ENCODE measurements at regions not wholly inside any gene's neighbourhood (a gene's known extent, or its start where the extent isn't known, plus 50 kb on each side); places are given as distances from the start of the nearest gene placed in this dataset.

DNA sequence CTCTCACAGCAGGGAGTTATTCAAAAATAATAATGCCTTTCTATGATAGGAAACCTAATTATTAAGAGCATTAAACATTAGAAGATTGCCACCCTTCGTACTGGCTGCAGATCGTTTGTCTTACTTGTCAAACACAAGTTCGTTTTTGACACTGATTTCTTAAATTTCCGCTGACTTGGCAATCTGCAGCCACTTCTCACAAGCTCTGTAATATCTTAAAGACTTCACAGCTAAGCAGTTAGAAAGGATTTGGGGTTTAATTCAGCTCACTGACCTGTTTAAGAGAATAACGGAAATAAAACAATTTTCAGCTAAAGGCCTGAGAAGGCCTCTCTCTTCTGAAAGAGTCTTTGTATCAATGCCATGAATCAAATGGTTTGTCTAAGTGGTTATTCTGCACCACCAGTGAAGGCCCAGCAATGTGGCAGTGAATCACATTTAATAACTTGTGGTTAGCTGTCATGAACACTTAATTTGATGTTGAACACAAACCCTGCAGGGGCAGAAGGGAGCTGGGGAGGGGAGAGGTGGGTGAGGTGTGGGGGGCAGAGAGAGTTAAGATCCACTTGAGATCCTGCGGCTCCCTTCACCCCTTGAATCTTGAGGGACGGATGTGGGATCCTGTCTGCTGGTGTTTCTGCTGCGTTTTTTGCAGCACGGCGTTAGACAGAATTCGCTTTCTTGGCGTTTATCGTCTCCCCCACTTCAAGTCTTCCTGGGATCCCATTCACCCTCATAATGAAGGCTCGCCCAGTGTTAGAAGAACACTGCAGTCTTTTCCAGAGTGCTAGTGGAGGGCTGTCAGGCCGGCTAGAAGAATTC is 145.4 kb upstream of the SATB2 start:
- Mint-ChIP-seq H3K4me1 (ENCODE audit: low read depth) (peaks cover 2% of the 10 kb centered on the region), H3K36me3 (ENCODE audit: insufficient read depth) (no peaks in the 10 kb centered on the region), H3K4me3 (no peak overlapping the region), H3K27me3 (ENCODE audit: low read depth) (peaks cover 6% of the 10 kb centered on the region), H3K9me3 (no peaks in the 10 kb centered on the region)
- DNase-seq (no peak), ATAC-seq (no peak)

DNA sequence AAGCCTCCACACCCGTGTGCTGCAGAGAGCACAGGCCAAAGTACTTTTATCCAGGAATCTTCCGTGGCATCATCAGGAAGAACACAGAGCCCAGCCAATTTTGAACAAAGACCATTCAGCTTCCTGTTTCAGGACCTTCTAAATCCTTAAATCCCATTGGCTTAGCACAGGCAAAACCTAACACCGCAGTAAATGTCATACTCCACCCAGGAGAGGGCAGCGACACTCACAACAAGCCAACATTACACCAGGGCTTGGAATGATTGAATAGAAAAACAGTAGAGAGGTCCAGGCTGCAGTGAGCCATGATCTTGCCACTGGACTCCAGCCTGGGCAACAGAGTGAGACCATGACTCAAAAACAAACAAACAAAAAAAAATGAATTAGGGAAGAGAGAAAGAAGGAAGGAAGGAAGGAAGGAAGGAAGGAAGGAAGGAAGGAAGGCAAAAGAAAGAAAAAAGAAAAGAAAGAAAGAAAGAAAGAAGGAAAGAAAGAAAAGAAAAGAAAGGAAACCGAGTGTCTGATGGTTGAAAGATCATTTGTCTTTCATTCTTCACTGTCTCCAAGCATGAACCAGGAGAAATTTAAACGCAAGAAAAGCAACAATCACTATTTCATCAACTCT is 144.6 kb upstream of the SATB2 start:
- peaks cover 6% of the 10 kb centered on the region for H3K27me3 Mint-ChIP-seq (ENCODE audit: low read depth)
- peaks cover 2% of the 10 kb centered on the region for H3K4me1 Mint-ChIP-seq (ENCODE audit: low read depth)
- ATAC-seq, result no peak
- no peak overlapping the region for H3K4me3 Mint-ChIP-seq
- no peaks in the 10 kb centered on the region for H3K36me3 Mint-ChIP-seq (ENCODE audit: insufficient read depth)
- DNase-seq, result no peak
- no peaks in the 10 kb centered on the region for H3K9me3 Mint-ChIP-seq

DNA sequence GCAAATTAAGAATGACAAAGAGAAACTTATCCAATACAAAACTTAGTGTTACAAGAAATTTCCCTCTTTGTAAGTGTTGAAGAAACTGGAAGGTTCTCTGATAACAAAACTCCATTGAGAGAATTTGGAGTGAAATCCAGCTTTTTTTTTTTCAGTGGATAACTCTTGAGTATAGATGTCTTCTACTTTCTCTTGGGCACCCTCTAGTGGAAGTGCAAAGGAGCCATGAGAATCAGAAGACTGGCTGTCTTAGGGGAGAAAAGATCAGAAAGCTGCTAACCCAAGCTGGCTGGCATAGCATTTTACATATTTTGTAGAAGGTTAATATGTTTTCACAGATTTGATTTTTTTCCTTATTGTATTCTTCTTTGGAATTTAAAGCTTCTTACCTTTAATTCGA is 138.8 kb upstream of the SATB2 start:
- H3K4me3 Mint-ChIP-seq, result no peak overlapping the region
- DNase-seq, result no peak
- no peaks in the 10 kb centered on the region for H3K27me3 Mint-ChIP-seq (ENCODE audit: low read depth)

DNA sequence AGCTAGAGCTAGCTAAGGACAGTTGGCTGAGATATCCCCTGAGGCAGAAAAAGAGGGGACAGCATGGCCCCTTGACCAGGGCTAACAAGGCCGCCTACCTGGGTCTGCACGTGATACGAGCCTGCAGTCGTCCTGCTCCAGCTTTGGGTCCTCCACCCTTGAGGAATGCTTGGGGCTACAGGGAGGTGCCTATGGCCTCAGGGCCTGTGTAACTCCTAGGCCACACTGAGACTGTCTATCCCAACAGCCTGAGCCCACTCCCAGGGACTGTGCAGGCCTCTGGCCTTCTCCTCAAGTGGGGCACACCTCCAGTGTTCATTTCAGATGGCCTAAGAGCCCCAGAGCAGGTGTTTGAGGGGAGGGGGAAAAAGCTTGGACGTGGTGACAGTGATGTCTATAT is 136.7 kb upstream of the SATB2 start:
- H3K4me1 Mint-ChIP-seq (ENCODE audit: low read depth), result no peaks in the 10 kb centered on the region
- H3K36me3 Mint-ChIP-seq (ENCODE audit: insufficient read depth), result no peaks in the 10 kb centered on the region
- H3K27me3 Mint-ChIP-seq (ENCODE audit: low read depth), result no peaks in the 10 kb centered on the region
- H3K4me3 Mint-ChIP-seq, result no peak overlapping the region
- no peaks in the 10 kb centered on the region for H3K9me3 Mint-ChIP-seq
- DNase-seq (no peak), ATAC-seq (peak in 1 of 2 donors; percentile 27)

More for the DNA sequence above, 138.8 kb upstream of the SATB2 start:
- Mint-ChIP-seq H3K9me3 (no peaks in the 10 kb centered on the region), H3K4me1 (ENCODE audit: low read depth) (no peaks in the 10 kb centered on the region), H3K36me3 (ENCODE audit: insufficient read depth) (no peaks in the 10 kb centered on the region)
- ATAC-seq, result no peak

DNA sequence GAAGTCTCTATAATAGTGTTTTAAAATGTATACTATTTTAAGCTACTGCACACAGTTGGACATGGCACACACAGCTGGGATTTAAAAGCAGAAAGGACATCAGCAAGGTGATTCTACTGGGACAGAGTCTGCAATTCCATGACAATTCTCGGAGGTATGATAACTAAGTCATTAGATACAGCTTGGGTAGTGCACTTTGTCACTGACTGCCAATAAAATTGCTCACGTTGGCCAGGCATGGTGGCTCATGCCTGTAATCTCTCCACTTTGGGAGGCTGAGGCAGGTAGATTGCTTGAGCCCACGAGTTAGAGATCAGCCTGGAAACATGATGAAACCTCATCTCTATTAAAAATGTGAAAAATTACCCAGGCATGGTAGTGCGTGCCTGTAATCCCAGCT is 134.1 kb upstream of the SATB2 start:
- no peaks in the 10 kb centered on the region for H3K36me3 Mint-ChIP-seq (ENCODE audit: insufficient read depth)
- H3K9me3 Mint-ChIP-seq, result no peaks in the 10 kb centered on the region
- DNase-seq (no peak), ATAC-seq (no peak)
- no peaks in the 10 kb centered on the region for H3K4me1 Mint-ChIP-seq (ENCODE audit: low read depth)
- no peak overlapping the region for H3K4me3 Mint-ChIP-seq
- no peaks in the 10 kb centered on the region for H3K27me3 Mint-ChIP-seq (ENCODE audit: low read depth)

DNA sequence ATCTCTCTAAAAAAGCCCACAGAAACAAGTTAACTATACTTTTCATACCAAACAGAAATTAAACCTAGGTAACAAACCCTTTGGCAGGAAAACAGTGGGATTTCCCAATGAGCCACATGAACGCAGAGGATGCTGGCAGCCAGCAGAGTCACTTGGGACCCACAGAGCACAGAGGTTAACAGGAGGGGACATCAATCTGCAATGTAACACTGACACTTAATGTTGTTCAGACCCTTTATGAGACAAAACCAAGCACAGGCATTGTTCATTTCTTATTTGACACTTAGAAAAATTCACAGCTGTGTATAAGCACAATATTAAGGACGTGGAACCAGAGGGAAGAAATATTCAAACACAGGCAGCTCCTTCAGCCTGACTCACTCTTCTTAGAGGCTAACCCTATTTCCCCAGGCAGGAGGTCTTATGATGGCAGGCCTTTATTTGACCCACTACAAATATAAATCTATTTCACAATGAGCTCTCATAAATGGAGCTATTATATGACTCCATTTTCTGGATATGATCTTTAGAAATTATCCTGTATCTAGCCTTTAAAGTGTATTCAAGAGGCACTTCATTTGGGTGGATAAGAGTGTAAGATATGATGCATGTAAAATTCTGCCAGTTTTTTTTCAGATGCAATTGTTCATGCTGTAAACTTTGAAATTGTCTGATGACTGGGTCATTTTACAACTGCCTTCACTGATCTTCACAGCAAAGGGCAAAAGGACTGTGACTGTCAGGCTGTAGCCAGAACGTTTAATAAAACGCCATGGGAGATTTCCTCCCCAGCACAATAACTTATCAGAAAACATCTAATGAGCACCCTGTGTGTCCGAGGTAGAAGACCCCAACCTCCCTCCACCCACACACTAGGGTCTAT is 132.8 kb upstream of the SATB2 start:
- Mint-ChIP-seq H3K9me3 (no peaks in the 10 kb centered on the region), H3K27me3 (ENCODE audit: low read depth) (no peaks in the 10 kb centered on the region), H3K4me1 (ENCODE audit: low read depth) (no peaks in the 10 kb centered on the region), H3K36me3 (ENCODE audit: insufficient read depth) (no peaks in the 10 kb centered on the region), H3K4me3 (no peak overlapping the region)
- DNase-seq, result no peak
- no peak for ATAC-seq

DNA sequence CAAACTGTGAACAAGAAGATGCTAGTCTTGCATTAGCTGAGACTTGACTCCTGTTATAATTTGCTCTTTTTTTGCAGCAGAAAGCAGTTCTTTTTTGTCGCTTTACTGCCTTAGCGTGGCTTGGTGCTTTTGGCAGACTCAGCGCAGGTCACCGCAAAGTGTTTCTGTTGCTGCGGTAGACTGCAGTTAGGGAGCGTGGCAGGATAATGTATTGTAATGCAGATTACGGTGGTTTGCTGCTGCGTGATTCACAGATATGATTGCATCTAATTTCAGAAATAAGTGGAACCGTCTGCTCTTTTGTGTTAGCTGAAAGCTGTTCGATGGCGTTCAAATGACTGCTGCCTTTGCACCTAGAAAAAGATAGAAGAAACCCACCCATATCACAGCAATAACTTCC is 131.6 kb upstream of the SATB2 start:
- H3K4me3 Mint-ChIP-seq, result no peak overlapping the region
- no peaks in the 10 kb centered on the region for H3K27me3 Mint-ChIP-seq (ENCODE audit: low read depth)
- no peak for ATAC-seq
- no peaks in the 10 kb centered on the region for H3K36me3 Mint-ChIP-seq (ENCODE audit: insufficient read depth)
- no peak for DNase-seq
- H3K9me3 Mint-ChIP-seq, result no peaks in the 10 kb centered on the region
- H3K4me1 Mint-ChIP-seq (ENCODE audit: low read depth), result no peaks in the 10 kb centered on the region

DNA sequence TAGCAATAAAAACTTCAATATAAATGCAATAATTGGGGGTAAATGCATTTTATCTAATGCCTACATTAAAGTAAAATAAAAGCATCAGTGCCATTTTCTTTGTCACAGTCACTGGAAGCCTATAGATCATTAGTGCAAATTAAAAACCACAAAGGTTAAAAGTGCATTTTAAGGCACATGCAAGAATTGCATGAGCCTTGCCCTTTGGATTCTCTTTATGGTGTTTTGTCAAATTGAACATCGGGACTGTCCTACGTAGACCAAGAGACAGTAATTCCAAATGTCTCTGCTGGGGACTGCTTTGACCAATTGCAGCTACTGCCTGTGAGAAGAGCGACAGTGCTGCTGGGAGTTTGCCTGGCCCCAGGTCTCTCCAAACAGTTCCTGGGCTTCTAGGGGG is 130.3 kb upstream of the SATB2 start:
- no peaks in the 10 kb centered on the region for H3K9me3 Mint-ChIP-seq
- DNase-seq (no peak), ATAC-seq (no peak)
- no peak overlapping the region for H3K4me3 Mint-ChIP-seq
- no peaks in the 10 kb centered on the region for H3K27me3 Mint-ChIP-seq (ENCODE audit: low read depth)
- no peaks in the 10 kb centered on the region for H3K4me1 Mint-ChIP-seq (ENCODE audit: low read depth)
- no peaks in the 10 kb centered on the region for H3K36me3 Mint-ChIP-seq (ENCODE audit: insufficient read depth)

DNA sequence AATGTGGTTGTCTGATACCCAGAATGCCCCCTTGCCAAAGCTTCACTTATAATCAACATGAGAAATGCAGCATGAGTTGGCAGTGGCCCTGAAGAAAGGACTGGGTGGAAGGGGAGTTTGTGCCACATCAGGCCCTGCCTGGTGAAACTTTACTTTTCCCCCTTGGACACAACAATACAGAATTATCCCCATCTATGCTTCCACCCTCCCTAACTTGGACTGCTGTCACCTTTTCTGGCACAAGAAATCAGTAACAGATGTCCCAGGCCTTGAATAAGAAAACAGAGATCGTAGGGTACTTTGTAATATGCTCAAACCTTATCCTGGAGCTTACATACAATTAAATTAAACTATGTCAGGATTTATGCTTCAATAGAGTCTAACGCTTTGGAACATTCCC is 128.9 kb upstream of the SATB2 start:
- H3K27me3 Mint-ChIP-seq (ENCODE audit: low read depth), result peaks cover 4% of the 10 kb centered on the region
- no peaks in the 10 kb centered on the region for H3K36me3 Mint-ChIP-seq (ENCODE audit: insufficient read depth)
- H3K4me3 Mint-ChIP-seq, result no peak overlapping the region
- ATAC-seq (no peak), DNase-seq (no peak)
- H3K4me1 Mint-ChIP-seq (ENCODE audit: low read depth), result no peaks in the 10 kb centered on the region
- H3K9me3 Mint-ChIP-seq, result no peaks in the 10 kb centered on the region

DNA sequence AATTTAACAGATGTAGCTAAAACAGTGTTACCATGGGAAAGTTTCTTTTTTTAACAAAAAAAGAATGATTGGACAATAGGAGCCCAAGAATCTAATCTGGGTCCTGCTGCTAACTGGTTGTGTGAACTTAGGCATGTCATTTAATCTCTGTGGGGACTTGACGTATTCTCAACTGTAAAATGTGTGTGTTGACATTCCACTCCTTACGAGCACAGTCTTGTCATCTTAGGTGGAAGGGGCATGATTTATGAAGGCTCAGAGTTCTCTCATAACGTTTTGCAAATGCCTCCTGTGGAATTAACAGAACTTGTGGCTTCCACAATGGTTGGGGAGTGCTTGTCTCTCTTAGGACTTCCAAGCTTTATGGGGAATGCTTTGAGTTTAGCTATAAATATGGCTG is 125.9 kb upstream of the SATB2 start:
- no peaks in the 10 kb centered on the region for H3K4me1 Mint-ChIP-seq (ENCODE audit: low read depth)
- no peak overlapping the region for H3K4me3 Mint-ChIP-seq
- DNase-seq (no peak), ATAC-seq (no peak)
- peaks cover 4% of the 10 kb centered on the region for H3K27me3 Mint-ChIP-seq (ENCODE audit: low read depth)
- no peaks in the 10 kb centered on the region for H3K9me3 Mint-ChIP-seq
- no peaks in the 10 kb centered on the region for H3K36me3 Mint-ChIP-seq (ENCODE audit: insufficient read depth)

DNA sequence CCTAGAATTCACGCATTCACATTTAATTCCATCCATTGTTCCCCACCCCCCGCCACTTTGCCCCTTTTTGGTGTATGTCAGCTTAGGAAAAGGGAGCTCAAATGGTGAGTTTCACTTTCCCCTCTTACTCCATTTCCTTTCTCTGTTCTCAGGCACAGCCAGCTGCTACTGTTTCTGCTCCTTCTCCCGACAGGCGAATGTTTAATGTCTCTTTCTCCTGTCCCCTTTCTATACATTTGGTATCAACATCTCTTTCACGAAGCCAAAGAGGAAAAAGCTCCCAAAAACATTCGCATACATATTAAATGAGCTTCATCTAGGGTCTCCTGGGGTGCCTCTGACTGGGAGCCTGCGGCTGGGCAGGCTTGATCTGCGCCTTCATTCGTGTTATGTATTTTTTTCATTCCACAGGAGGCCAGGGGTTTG is 124.2 kb upstream of the SATB2 start:
- H3K27me3 Mint-ChIP-seq (ENCODE audit: low read depth), result peaks cover 4% of the 10 kb centered on the region
- no peak overlapping the region for H3K4me3 Mint-ChIP-seq
- DNase-seq (no peak), ATAC-seq (no peak)
- no peaks in the 10 kb centered on the region for H3K36me3 Mint-ChIP-seq (ENCODE audit: insufficient read depth)
- no peaks in the 10 kb centered on the region for H3K9me3 Mint-ChIP-seq
- no peaks in the 10 kb centered on the region for H3K4me1 Mint-ChIP-seq (ENCODE audit: low read depth)

DNA sequence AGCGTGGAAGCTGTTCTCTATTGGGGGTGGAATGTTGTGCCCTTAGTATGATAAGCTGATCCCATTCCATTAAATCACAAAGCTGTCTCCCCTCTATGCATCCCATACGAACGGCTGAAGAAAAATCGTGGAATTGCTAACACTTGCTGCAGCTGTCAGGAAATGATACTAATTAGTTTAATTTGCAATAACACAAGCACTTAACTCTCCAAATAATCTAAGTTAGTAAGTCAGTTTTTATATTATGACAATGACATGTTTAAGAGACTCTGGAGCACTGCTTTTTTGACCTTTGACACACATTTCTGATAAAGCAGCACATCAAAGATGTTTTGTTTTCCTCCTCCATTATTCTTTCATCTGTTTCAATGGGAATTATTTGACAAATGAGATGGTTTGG is 123.7 kb upstream of the SATB2 start:
- DNase-seq, result no peak
- Mint-ChIP-seq H3K9me3 (no peaks in the 10 kb centered on the region), H3K4me3 (no peak overlapping the region), H3K36me3 (ENCODE audit: insufficient read depth) (no peaks in the 10 kb centered on the region), H3K27me3 (ENCODE audit: low read depth) (peaks cover 4% of the 10 kb centered on the region), H3K4me1 (ENCODE audit: low read depth) (no peaks in the 10 kb centered on the region)
- no peak for ATAC-seq

DNA sequence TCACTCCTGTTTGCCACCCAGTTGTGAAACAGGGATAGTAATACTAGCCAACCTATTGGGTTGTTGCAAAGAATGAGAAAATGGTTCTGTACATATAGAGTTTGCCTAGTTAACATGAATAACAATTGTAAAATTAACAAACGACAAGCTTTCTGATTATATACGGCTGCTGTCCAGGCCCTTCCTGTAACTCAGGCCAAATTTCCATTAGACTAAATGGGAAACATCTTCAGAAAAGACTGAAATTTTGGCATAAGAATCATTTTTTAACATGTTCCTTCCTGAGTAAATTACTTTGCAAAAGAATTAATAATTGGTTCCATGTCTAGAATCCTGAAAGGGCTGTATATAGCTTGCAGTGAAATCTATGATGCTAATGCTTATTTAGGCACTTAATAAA is 117.7 kb upstream of the SATB2 start:
- no peak overlapping the region for H3K4me3 Mint-ChIP-seq
- H3K27me3 Mint-ChIP-seq (ENCODE audit: low read depth), result no peaks in the 10 kb centered on the region
- ATAC-seq, result no peak
- no peaks in the 10 kb centered on the region for H3K4me1 Mint-ChIP-seq (ENCODE audit: low read depth)
- no peak for DNase-seq
- H3K9me3 Mint-ChIP-seq, result no peaks in the 10 kb centered on the region
- no peaks in the 10 kb centered on the region for H3K36me3 Mint-ChIP-seq (ENCODE audit: insufficient read depth)

DNA sequence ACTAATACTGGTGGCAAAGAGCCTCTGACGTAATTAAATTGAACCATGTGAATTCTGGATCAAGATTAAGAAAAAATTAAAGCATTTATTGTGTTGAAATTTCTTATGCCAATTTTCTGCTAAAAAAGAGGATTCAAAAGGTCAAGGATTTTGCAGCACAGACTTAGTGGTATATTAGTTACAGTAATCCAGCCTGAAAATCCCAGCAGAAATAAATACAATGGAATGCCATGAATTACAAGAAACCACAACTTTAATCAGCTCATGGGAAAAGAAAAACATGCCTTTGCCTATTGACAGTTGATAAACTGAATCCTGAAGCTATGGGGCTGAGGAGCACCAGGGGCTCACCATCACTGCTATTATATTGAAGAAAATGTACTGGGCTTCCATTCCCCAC is 114.8 kb upstream of the SATB2 start:
- ATAC-seq (no peak), DNase-seq (no peak)
- no peaks in the 10 kb centered on the region for H3K36me3 Mint-ChIP-seq (ENCODE audit: insufficient read depth)
- H3K4me3 Mint-ChIP-seq, result no peak overlapping the region
- H3K27me3 Mint-ChIP-seq (ENCODE audit: low read depth), result no peaks in the 10 kb centered on the region
- H3K4me1 Mint-ChIP-seq (ENCODE audit: low read depth), result no peaks in the 10 kb centered on the region
- H3K9me3 Mint-ChIP-seq, result no peaks in the 10 kb centered on the region

Data from activated T-cell treated with anti-CD3 and anti-CD28 coated beads, Interleukin-2, amount 50 U/mL, for 4 hours (primary cell).